Glutamatergic neuron (in vitro differentiated cells): ENCODE measurements at regions not wholly inside any gene's neighbourhood (a gene's known extent, or its start where the extent isn't known, plus 50 kb on each side); places are given as distances from the start of the nearest gene placed in this dataset.
A peak's percentile ranks its signal among the peaks of the same experiment; 100 is the strongest.

Experiments
- DNase-seq: peaks from one replicate; pipeline ENCODE4 v3.0.0; 2022
- H3K27ac Mint-ChIP-seq: one replicate; pipeline ENCODE4 v1.8.0; 2020; ENCODE audit warnings: mild to moderate bottlenecking, mixed read lengths, inconsistent platforms; ENCODE audit not compliant: unreplicated experiment
- H3K27me3 Mint-ChIP-seq: one replicate; pipeline ENCODE4 v1.8.0; 2020; ENCODE audit warnings: mild to moderate bottlenecking, moderate library complexity, mixed read lengths, inconsistent platforms; ENCODE audit not compliant: unreplicated experiment
- H3K36me3 Mint-ChIP-seq: one replicate; pipeline ENCODE4 v1.8.0; 2020; ENCODE audit warnings: mild to moderate bottlenecking, mixed read lengths, inconsistent platforms; ENCODE audit not compliant: unreplicated experiment
- H3K4me1 Mint-ChIP-seq: one replicate; pipeline ENCODE4 v1.8.0; 2020; ENCODE audit warnings: mild to moderate bottlenecking, low read depth, mixed read lengths, inconsistent platforms; ENCODE audit not compliant: unreplicated experiment
- H3K4me3 Mint-ChIP-seq: one replicate; pipeline ENCODE4 v1.8.0; 2020; ENCODE audit warnings: mild to moderate bottlenecking, mixed read lengths, inconsistent platforms; ENCODE audit not compliant: unreplicated experiment
- H3K9me3 Mint-ChIP-seq: one replicate; pipeline ENCODE4 v1.8.0; 2020; ENCODE audit warnings: mild to moderate bottlenecking, moderate library complexity, mixed read lengths, inconsistent platforms; ENCODE audit not compliant: unreplicated experiment
- CTCF ChIP-seq: fragments of 200-600 bp; sonication (generic); IDR thresholded peaks from one replicate; pipeline ENCODE4 v1.5.0; 2021; ENCODE audit not compliant: partially characterized antibody, unreplicated experiment

DNA sequence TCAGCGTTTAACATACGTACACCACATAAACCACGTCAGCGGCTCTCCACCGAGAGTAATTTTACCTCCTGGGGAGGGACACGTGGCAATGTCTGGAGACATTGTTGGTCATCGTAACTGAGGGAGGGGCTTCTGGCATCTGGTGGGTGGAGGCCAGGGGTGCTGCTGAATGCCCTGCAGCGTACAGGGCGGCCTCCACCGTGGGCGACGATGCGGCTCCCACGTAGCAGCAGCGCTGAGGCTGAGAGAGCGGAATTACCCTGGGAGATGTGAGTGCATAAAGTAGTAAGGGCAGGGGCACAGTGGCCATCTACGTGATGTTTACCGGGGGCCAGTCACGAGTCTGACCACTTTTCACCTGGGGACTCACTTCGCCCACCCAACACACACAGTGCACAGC, 212.4 kb downstream of the RBFOX3 start:
- peaks cover 46% of the 10 kb centered on the region for H3K4me1 Mint-ChIP-seq
- no peak overlapping the region for H3K4me3 Mint-ChIP-seq
- TF ChIP-seq CTCF, result no peak
- no peak for DNase-seq
- H3K9me3 Mint-ChIP-seq, result peaks cover 31% of the 10 kb centered on the region
- H3K27ac Mint-ChIP-seq, result no peak overlapping the region
- peaks cover 4% of the 10 kb centered on the region for H3K36me3 Mint-ChIP-seq
- H3K27me3 Mint-ChIP-seq, result peaks cover 10% of the 10 kb centered on the region

DNA sequence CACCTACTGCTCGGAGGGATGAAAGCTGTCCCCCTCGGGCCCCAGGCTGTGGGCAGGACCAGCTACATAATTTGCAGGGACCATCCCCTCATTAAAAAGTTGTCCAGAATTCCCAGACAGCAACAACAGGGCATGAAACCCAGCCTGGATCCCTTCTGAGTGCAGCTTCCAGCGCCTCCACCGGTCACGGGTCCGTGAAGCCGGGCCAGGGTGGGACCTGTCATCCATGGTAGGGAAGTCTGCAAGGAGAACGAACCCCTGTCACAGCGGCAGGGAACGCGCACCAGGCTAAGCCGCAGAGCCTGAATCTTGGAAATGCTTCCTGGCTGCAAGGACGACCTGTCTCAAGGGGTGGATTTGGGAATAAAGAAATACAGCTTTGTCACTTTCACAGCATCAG, 214.2 kb downstream of the RBFOX3 start:
- no peak for DNase-seq
- peaks cover 14% of the 10 kb centered on the region for H3K27me3 Mint-ChIP-seq
- peaks cover 37% of the 10 kb centered on the region for H3K9me3 Mint-ChIP-seq
- H3K4me3 Mint-ChIP-seq, result no peak overlapping the region
- peaks cover 41% of the 10 kb centered on the region for H3K4me1 Mint-ChIP-seq
- H3K36me3 Mint-ChIP-seq, result peaks cover 8% of the 10 kb centered on the region
- no peak for TF ChIP-seq CTCF
- no peak overlapping the region for H3K27ac Mint-ChIP-seq

- H3K27ac Mint-ChIP-seq, result no peak overlapping the region
- no peak for DNase-seq
- H3K9me3 Mint-ChIP-seq, result peaks cover 36% of the 10 kb centered on the region
- no peak for TF ChIP-seq CTCF
- H3K36me3 Mint-ChIP-seq, result peaks cover 14% of the 10 kb centered on the region
- peaks cover 37% of the 10 kb centered on the region for H3K4me1 Mint-ChIP-seq
- no peak overlapping the region for H3K4me3 Mint-ChIP-seq
- H3K27me3 Mint-ChIP-seq, result peaks cover 12% of the 10 kb centered on the region
Observed at GRCh38 chr17:79395545-79395944, 215.3 kb downstream of the RBFOX3 start.

DNA sequence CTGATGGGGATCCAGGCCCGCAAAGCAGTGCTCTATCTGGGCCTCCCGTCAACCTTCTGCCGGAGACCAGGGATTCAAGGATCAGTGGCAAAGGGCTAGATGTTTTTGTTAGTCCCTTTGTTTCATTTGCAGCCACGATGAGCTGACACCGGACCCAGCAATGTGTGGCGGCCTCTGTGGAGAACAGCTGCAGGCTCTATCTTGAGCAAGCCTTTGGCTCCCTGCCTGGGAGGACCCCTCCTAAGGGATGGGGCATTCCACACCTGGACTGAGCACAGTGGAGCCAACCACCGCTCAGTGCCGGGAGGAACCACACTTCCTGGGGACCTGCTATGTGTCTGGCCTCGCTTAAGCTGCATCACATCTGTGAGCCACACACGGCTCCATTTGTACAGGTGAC, 215.8 kb downstream of the RBFOX3 start:
- Mint-ChIP-seq H3K27ac (no peak overlapping the region), H3K4me1 (peaks cover 34% of the 10 kb centered on the region), H3K4me3 (no peak overlapping the region), H3K27me3 (peaks cover 9% of the 10 kb centered on the region), H3K36me3 (peaks cover 14% of the 10 kb centered on the region), H3K9me3 (peaks cover 38% of the 10 kb centered on the region)
- DNase-seq, result no peak
- no peak for TF ChIP-seq CTCF

GRCh38 chr17:79393358-79394052, 217.3 kb downstream of the RBFOX3 start:
- Mint-ChIP-seq H3K27ac (no peak overlapping the region), H3K4me3 (peak overlapping the region; percentile 30), H3K4me1 (peaks cover 39% of the 10 kb centered on the region), H3K9me3 (peaks cover 36% of the 10 kb centered on the region), H3K27me3 (peaks cover 15% of the 10 kb centered on the region), H3K36me3 (peaks cover 14% of the 10 kb centered on the region)
- peak; percentile 90 for TF ChIP-seq CTCF
- peak; percentile 96 for DNase-seq
